Hepatocyte (in vitro differentiated cells): ENCODE measurements at regions not wholly inside any gene's neighbourhood (a gene's known extent, or its start where the extent isn't known, plus 50 kb on each side); places are given as distances from the start of the nearest gene placed in this dataset.
"Not testable (repeated sequence)": the region's sequence is repeated elsewhere in the genome, so short reads cannot be mapped to it uniquely, and the experiment has no call there.

Experiments used
- CTCF ChIP-seq: fragments of 200-600 bp; sonication (generic); IDR thresholded peaks from 2 replicates; pipeline ENCODE4 v1.5.1; 2016; ENCODE audit warnings: antibody characterized with exemption, mild to moderate bottlenecking; ENCODE audit not compliant: poor library complexity
- EZH2 ChIP-seq: fragments of 200-600 bp; sonication (generic); IDR thresholded peaks from 2 replicates; pipeline ENCODE4 v1.6.1; 2016; ENCODE audit warnings: antibody characterized with exemption, mild to moderate bottlenecking, borderline replicate concordance

- not testable (repeated sequence) for TF ChIP-seq EZH2, CTCF
Observed at GRCh38 chr12:25804286-25804685, 154.2 kb upstream of the RASSF8 start.
